ENCODE measurements at regions not wholly inside any gene's neighbourhood (a gene's known extent, or its start where the extent isn't known, plus 50 kb on each side); places are given as distances from the start of the nearest gene placed in this dataset.

DNA sequence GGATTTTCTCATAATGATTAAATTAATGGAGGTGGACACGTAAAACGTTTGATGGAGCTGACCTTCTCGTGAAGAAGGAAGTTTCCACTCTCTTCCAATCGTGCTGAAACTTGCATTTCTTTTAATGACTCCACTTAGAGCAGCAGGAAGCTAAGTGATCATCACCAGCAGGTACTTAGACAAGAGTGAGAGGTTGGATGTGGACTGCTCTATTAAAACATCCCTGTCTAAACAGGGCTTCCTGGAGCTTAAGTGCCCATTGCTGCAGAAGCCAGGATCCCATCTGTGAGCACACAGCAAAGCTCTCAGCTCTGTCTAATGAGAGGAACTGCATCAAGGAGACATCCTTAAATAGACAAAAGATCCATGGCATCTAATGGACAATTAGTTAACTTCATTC is 1539.5 kb upstream of the CELF4 start:
- H3K27me3 ChIP-seq (ENCODE audit: control insufficient read depth, insufficient read depth, low read length): no peaks in the 10 kb centered on the region
- no peak overlapping the region for H3K4me3 ChIP-seq (ENCODE audit: low read depth, low read length)
- no peak for DNase-seq (ENCODE audit: low read depth)
- TF ChIP-seq CTCF (IDR thresholded peaks at IDR 0.05; ENCODE audit: insufficient read depth, low read length, poor library complexity, severe bottlenecking): no peak
- H3K36me3 ChIP-seq (ENCODE audit: control insufficient read depth, insufficient read depth, low read length): no peaks in the 10 kb centered on the region

GRCh38 chr18:39072970-39073369 is 1507.4 kb upstream of the CELF4 start:
- no peaks in the 10 kb centered on the region for H3K36me3 ChIP-seq (ENCODE audit: control insufficient read depth, insufficient read depth, low read length)
- DNase-seq (ENCODE audit: low read depth): no peak
- no peak for TF ChIP-seq CTCF (IDR thresholded peaks at IDR 0.05; ENCODE audit: insufficient read depth, low read length, poor library complexity, severe bottlenecking)
- H3K27me3 ChIP-seq (ENCODE audit: control insufficient read depth, insufficient read depth, low read length): no peaks in the 10 kb centered on the region
- no peak overlapping the region for H3K4me3 ChIP-seq (ENCODE audit: low read depth, low read length)

DNA sequence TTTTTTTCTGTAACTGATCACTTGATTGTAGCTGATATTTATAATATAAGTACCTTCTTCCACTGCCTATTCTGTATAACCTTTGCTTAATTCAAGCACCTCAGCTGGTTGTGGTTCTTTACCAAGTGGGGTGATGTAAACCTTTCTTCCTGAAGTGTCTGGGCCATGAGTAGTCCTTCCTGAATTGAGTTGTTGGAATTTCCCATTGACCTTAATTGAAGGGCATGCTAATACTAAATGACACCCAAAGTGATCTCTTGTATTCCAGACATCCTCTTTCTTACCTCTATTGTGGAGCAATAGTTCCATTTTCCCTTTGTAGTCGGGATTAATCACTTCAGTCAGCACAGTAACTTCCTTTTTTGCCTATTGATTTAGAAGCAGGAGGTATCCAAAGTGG is 1496.8 kb upstream of the CELF4 start:
- Histone ChIP-seq H3K36me3 (ENCODE audit: control insufficient read depth, insufficient read depth, low read length) (no peaks in the 10 kb centered on the region), H3K27me3 (ENCODE audit: control insufficient read depth, insufficient read depth, low read length) (no peaks in the 10 kb centered on the region), H3K4me3 (ENCODE audit: low read depth, low read length) (no peak overlapping the region)
- no peak for DNase-seq (ENCODE audit: low read depth)
- no peak for TF ChIP-seq CTCF (IDR thresholded peaks at IDR 0.05; ENCODE audit: insufficient read depth, low read length, poor library complexity, severe bottlenecking)

DNA sequence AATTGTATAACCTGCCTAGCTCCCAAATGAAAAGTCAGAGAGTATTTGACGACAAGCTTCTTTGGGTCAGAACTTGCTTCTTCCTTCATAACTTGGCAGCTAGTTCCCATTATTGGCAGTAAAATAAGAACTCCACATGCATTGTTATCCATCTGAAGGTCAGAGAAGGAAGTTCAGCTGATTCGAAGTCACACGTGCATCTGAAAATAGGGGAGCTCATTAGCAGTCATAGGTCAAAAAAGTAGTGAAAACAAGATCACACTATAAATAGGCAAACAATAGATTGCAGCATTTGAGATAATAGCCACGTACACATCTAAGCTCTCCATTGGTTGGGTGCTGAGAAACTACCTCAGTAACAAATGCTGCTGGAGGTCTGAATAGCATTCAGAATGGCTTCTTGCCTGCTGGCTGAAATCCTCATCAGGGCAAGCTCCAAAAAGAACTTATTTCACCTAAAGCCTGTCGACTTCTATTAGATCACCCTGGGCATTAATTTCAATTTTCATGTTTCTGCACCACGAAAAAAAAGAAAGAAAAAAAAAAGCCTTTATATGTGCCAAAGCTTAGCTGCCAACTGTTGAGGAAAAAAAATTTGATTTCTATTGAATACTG is 1492.9 kb upstream of the CELF4 start:
- no peak for DNase-seq (ENCODE audit: low read depth)
- Histone ChIP-seq H3K36me3 (ENCODE audit: control insufficient read depth, insufficient read depth, low read length) (no peaks in the 10 kb centered on the region), H3K27me3 (ENCODE audit: control insufficient read depth, insufficient read depth, low read length) (no peaks in the 10 kb centered on the region), H3K4me3 (ENCODE audit: low read depth, low read length) (no peak overlapping the region)
- TF ChIP-seq CTCF (IDR thresholded peaks at IDR 0.05; ENCODE audit: insufficient read depth, low read length, poor library complexity, severe bottlenecking): no peak

DNA sequence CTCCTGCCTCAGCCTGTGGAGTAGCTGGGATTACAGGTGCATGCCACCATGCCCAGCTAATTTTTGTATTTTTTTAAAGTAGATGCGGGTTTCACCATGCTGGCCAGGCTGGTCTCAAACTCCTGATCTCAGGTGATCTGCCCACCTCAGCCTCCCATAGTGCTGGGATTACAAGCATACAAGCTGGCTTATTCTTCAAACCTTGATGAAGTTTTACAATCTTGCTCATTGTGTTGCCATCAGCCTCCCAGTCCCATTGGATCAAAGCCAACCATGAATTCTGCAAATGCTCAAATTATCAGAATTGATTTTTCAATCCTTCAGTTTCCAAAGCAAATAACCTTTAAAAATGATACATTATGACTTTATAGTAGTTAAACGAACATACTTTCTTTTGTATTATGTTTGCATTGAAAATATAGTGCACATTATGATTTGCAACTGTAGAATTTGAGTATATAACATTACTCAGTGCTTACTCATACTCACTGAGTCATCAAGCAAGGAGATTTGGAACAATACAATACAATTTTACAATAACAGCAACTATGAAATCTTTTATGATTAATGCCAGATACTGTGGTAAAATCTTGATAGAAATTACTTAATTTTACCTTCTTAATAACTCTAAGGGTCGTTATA is 1491.9 kb upstream of the CELF4 start:
- H3K4me3 ChIP-seq (ENCODE audit: low read depth, low read length): no peak overlapping the region
- no peaks in the 10 kb centered on the region for H3K27me3 ChIP-seq (ENCODE audit: control insufficient read depth, insufficient read depth, low read length)
- TF ChIP-seq CTCF (IDR thresholded peaks at IDR 0.05; ENCODE audit: insufficient read depth, low read length, poor library complexity, severe bottlenecking): no peak
- H3K36me3 ChIP-seq (ENCODE audit: control insufficient read depth, insufficient read depth, low read length): no peaks in the 10 kb centered on the region
- no peak for DNase-seq (ENCODE audit: low read depth)

- no peak for TF ChIP-seq CTCF (IDR thresholded peaks at IDR 0.05; ENCODE audit: insufficient read depth, low read length, poor library complexity, severe bottlenecking)
- H3K36me3 ChIP-seq (ENCODE audit: control insufficient read depth, insufficient read depth, low read length): no peaks in the 10 kb centered on the region
- DNase-seq (ENCODE audit: low read depth): no peak
- no peak overlapping the region for H3K4me3 ChIP-seq (ENCODE audit: low read depth, low read length)
- H3K27me3 ChIP-seq (ENCODE audit: control insufficient read depth, insufficient read depth, low read length): no peaks in the 10 kb centered on the region
Measured at GRCh38 chr18:39053571-39053970, 1488.0 kb upstream of the CELF4 start.

Data from kidney epithelial cell (primary cell).